GM12878 (cell line): ENCODE measurements at regions not wholly inside any gene's neighbourhood (a gene's known extent, or its start where the extent isn't known, plus 50 kb on each side); places are given as distances from the start of the nearest gene placed in this dataset.
"Not testable (repeated sequence)": the region's sequence is repeated elsewhere in the genome, so short reads cannot be mapped to it uniquely, and the experiment has no call there.

ENCODE experiments used
- CTCF ChIP-seq, 3 experiments: IDR thresholded peaks in 2 of 3; conservative IDR thresholded peaks in 1 of 3; 2 replicates each; pipeline ENCODE4 v1.5.1; 2011; ENCODE audit warnings: low read depth in 3 of 3, low read length in 3 of 3, mild to moderate bottlenecking in 3 of 3, control low read depth in 2 of 3, moderate library complexity in 2 of 3, inconsistent platforms in 1 of 3, mixed read lengths in 1 of 3; ENCODE audit not compliant: control insufficient read depth in 2 of 3, insufficient read depth in 1 of 3; ENCODE audit errors: extremely low read depth in 1 of 3
- JUND ChIP-seq: IDR thresholded peaks from 2 replicates; pipeline ENCODE4 v1.6.1; 2012; ENCODE audit warnings: low read depth, mild to moderate bottlenecking, low read length, improper control_type of control experiment, moderate library complexity

- TF ChIP-seq CTCF (IDR thresholded peaks at IDR 0.05 in 2 of 3, conservative IDR thresholded peaks at IDR 0.05 in 1 of 3; ENCODE audit: control insufficient read depth in 2 of 3, extremely low read depth in 1 of 3, insufficient read depth in 1 of 3, low read depth in 3 of 3, low read length in 3 of 3); JUND: not testable (repeated sequence)
These were observed 209.1 kb downstream of the HDGFL1 start for GRCh38 chr6:22778438-22778837.
